ENCODE measurements at regions not wholly inside any gene's neighbourhood (a gene's known extent, or its start where the extent isn't known, plus 50 kb on each side); places are given as distances from the start of the nearest gene placed in this dataset.

- Histone ChIP-seq H2AFZ (ENCODE audit: insufficient read depth, low read length, poor library complexity) (no peak overlapping the region), H3K79me1 (ENCODE audit: low read length) (peaks cover 17% of the 10 kb centered on the region), H3K23ac (ENCODE audit: low read length) (no peak overlapping the region), H4K91ac (ENCODE audit: low read depth, low read length) (no peak overlapping the region), H3K9ac (ENCODE audit: low read length) (no peak overlapping the region), H3K4ac (ENCODE audit: low read depth, low read length) (no peak overlapping the region), H3K36me3 (ENCODE audit: control insufficient read depth in 1 of 2, insufficient read depth in 2 of 2, low read length in 2 of 2) (no peaks in the 10 kb centered on the region), H3K18ac (ENCODE audit: low read length) (no peak overlapping the region), H3K14ac (ENCODE audit: low read length) (no peak overlapping the region), H3K27ac (ENCODE audit: low read depth, low read length) (peak overlapping the region; percentile 35), H4K8ac (ENCODE audit: low read depth, low read length) (no peak overlapping the region), H3K27me3 (ENCODE audit: insufficient read depth, low read length) (no peaks in the 10 kb centered on the region), H2BK12ac (ENCODE audit: low read length) (peak overlapping the region; percentile 94), H3K4me2 (ENCODE audit: low read length) (no peak overlapping the region), H4K12ac (ENCODE audit: low read depth, low read length) (no peak overlapping the region), H2BK5ac (ENCODE audit: low read depth, low read length, poor library complexity) (peak overlapping the region; percentile 32), H2AK5ac (ENCODE audit: low read length) (no peak overlapping the region), H3K4me3 (ENCODE audit: low read depth, low read length) (no peak overlapping the region), H2BK120ac (ENCODE audit: insufficient read depth, low read length, poor library complexity) (no peak overlapping the region), H3K9me3 (ENCODE audit: insufficient read depth, low read depth, low read length) (no peaks in the 10 kb centered on the region), H3K79me2 (ENCODE audit: control insufficient read depth, insufficient read depth, low read length, poor library complexity) (no peaks in the 10 kb centered on the region), H3K4me1 (ENCODE audit: control insufficient read depth in 1 of 2, insufficient read depth in 2 of 2, low read length in 2 of 2) (peaks cover 13 to 25% of the 10 kb centered on the region in 2 experiments)
- WGBS (ENCODE audit: extremely low coverage, insufficient coverage, insufficient read length), result no CpG with 5 or more reads among the region's 4 CpGs
- no peak for DNase-seq
These were observed 227.0 kb upstream of the CTNNB1 start for GRCh38 chr3:40972350-40972749.

- peaks cover 13 to 25% of the 10 kb centered on the region in 2 experiments for H3K4me1 ChIP-seq (ENCODE audit: control insufficient read depth in 1 of 2, insufficient read depth in 2 of 2, low read length in 2 of 2)
- no peak overlapping the region for H3K18ac ChIP-seq (ENCODE audit: low read length)
- H2AFZ ChIP-seq (ENCODE audit: insufficient read depth, low read length, poor library complexity), result no peak overlapping the region
- H3K36me3 ChIP-seq (ENCODE audit: control insufficient read depth in 1 of 2, insufficient read depth in 2 of 2, low read length in 2 of 2), result no peaks in the 10 kb centered on the region
- H4K8ac ChIP-seq (ENCODE audit: low read depth, low read length), result peak overlapping the region; percentile 11
- no peak overlapping the region for H3K14ac ChIP-seq (ENCODE audit: low read length)
- H3K23ac ChIP-seq (ENCODE audit: low read length), result no peak overlapping the region
- no peak for DNase-seq
- H2BK120ac ChIP-seq (ENCODE audit: insufficient read depth, low read length, poor library complexity), result peak overlapping the region; percentile 26
- H3K4me3 ChIP-seq (ENCODE audit: low read depth, low read length), result no peak overlapping the region
- no peaks in the 10 kb centered on the region for H3K9me3 ChIP-seq (ENCODE audit: insufficient read depth, low read depth, low read length)
- no CpG with 5 or more reads among the region's 2 CpGs for WGBS (ENCODE audit: extremely low coverage, insufficient coverage, insufficient read length)
- H4K91ac ChIP-seq (ENCODE audit: low read depth, low read length), result peak overlapping the region; percentile 31
- H4K12ac ChIP-seq (ENCODE audit: low read depth, low read length), result no peak overlapping the region
- no peaks in the 10 kb centered on the region for H3K79me2 ChIP-seq (ENCODE audit: control insufficient read depth, insufficient read depth, low read length, poor library complexity)
- no peaks in the 10 kb centered on the region for H3K27me3 ChIP-seq (ENCODE audit: insufficient read depth, low read length)
- H2BK5ac ChIP-seq (ENCODE audit: low read depth, low read length, poor library complexity), result no peak overlapping the region
- H2BK12ac ChIP-seq (ENCODE audit: low read length), result peak overlapping the region; percentile 69
- H3K4me2 ChIP-seq (ENCODE audit: low read length), result no peak overlapping the region
- H2AK5ac ChIP-seq (ENCODE audit: low read length), result peak overlapping the region; percentile 56
- H3K9ac ChIP-seq (ENCODE audit: low read length), result no peak overlapping the region
- H3K4ac ChIP-seq (ENCODE audit: low read depth, low read length), result no peak overlapping the region
- H3K27ac ChIP-seq (ENCODE audit: low read depth, low read length), result no peak overlapping the region
- H3K79me1 ChIP-seq (ENCODE audit: low read length), result peaks cover 17% of the 10 kb centered on the region
These were observed 226.2 kb upstream of the CTNNB1 start for GRCh38 chr3:40973141-40973540.

- Histone ChIP-seq H2AFZ (ENCODE audit: insufficient read depth, low read length, poor library complexity) (no peak overlapping the region), H3K4ac (ENCODE audit: low read depth, low read length) (no peak overlapping the region), H3K27ac (ENCODE audit: low read depth, low read length) (no peak overlapping the region), H3K18ac (ENCODE audit: low read length) (no peak overlapping the region), H3K4me1 (ENCODE audit: control insufficient read depth in 1 of 2, insufficient read depth in 2 of 2, low read length in 2 of 2) (peaks cover 11 to 21% of the 10 kb centered on the region in 2 experiments), H3K4me3 (ENCODE audit: low read depth, low read length) (no peak overlapping the region), H3K4me2 (ENCODE audit: low read length) (no peak overlapping the region), H2AK5ac (ENCODE audit: low read length) (no peak overlapping the region), H2BK5ac (ENCODE audit: low read depth, low read length, poor library complexity) (no peak overlapping the region), H2BK12ac (ENCODE audit: low read length) (no peak overlapping the region), H2BK120ac (ENCODE audit: insufficient read depth, low read length, poor library complexity) (no peak overlapping the region), H3K27me3 (ENCODE audit: insufficient read depth, low read length) (no peaks in the 10 kb centered on the region), H4K12ac (ENCODE audit: low read depth, low read length) (no peak overlapping the region), H4K8ac (ENCODE audit: low read depth, low read length) (no peak overlapping the region), H3K14ac (ENCODE audit: low read length) (no peak overlapping the region), H3K9ac (ENCODE audit: low read length) (no peak overlapping the region), H3K9me3 (ENCODE audit: insufficient read depth, low read depth, low read length) (no peaks in the 10 kb centered on the region), H3K79me2 (ENCODE audit: control insufficient read depth, insufficient read depth, low read length, poor library complexity) (no peaks in the 10 kb centered on the region), H3K36me3 (ENCODE audit: control insufficient read depth in 1 of 2, insufficient read depth in 2 of 2, low read length in 2 of 2) (no peaks in the 10 kb centered on the region), H3K79me1 (ENCODE audit: low read length) (peaks cover 17% of the 10 kb centered on the region), H4K91ac (ENCODE audit: low read depth, low read length) (peak overlapping the region; percentile 4), H3K23ac (ENCODE audit: low read length) (no peak overlapping the region)
- peak in 1 of 2 donors; percentile 26 for DNase-seq
- no CpG with 5 or more reads among the region's 6 CpGs for WGBS (ENCODE audit: extremely low coverage, insufficient coverage, insufficient read length)
These were observed 223.6 kb upstream of the CTNNB1 start for GRCh38 chr3:40975711-40976121.

DNA sequence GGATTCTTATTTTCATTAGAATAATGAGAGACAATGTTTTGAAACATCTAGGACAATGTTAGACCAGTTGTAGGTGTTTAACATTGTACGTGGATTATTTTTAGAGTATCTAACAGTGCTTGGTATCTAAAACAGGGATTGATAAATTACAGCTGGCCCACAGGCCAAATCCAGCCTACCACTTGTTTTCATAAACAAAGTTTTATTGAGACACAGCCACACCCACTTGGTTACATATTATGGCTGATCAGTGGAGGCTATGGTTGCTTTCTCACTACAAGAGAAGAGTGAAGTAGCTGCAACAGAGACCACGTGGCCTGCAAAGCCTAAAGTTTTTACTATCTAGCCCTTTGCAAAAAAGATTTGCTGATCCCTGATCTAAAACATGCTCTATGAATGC, 223.1 kb upstream of the CTNNB1 start:
- Histone ChIP-seq H3K4me3 (ENCODE audit: low read depth, low read length) (no peak overlapping the region), H3K27ac (ENCODE audit: low read depth, low read length) (no peak overlapping the region), H3K18ac (ENCODE audit: low read length) (no peak overlapping the region), H4K91ac (ENCODE audit: low read depth, low read length) (no peak overlapping the region), H3K23ac (ENCODE audit: low read length) (no peak overlapping the region), H3K79me1 (ENCODE audit: low read length) (peaks cover 13% of the 10 kb centered on the region), H3K4me1 (ENCODE audit: control insufficient read depth in 1 of 2, insufficient read depth in 2 of 2, low read length in 2 of 2) (peaks cover 5 to 16% of the 10 kb centered on the region in 2 experiments), H2BK5ac (ENCODE audit: low read depth, low read length, poor library complexity) (no peak overlapping the region), H2BK120ac (ENCODE audit: insufficient read depth, low read length, poor library complexity) (no peak overlapping the region), H3K4me2 (ENCODE audit: low read length) (no peak overlapping the region), H2BK12ac (ENCODE audit: low read length) (no peak overlapping the region), H4K12ac (ENCODE audit: low read depth, low read length) (no peak overlapping the region), H3K14ac (ENCODE audit: low read length) (no peak overlapping the region), H2AFZ (ENCODE audit: insufficient read depth, low read length, poor library complexity) (no peak overlapping the region), H4K8ac (ENCODE audit: low read depth, low read length) (no peak overlapping the region), H2AK5ac (ENCODE audit: low read length) (no peak overlapping the region), H3K9ac (ENCODE audit: low read length) (no peak overlapping the region), H3K9me3 (ENCODE audit: insufficient read depth, low read depth, low read length) (no peaks in the 10 kb centered on the region), H3K4ac (ENCODE audit: low read depth, low read length) (no peak overlapping the region), H3K36me3 (ENCODE audit: control insufficient read depth in 1 of 2, insufficient read depth in 2 of 2, low read length in 2 of 2) (no peaks in the 10 kb centered on the region), H3K27me3 (ENCODE audit: insufficient read depth, low read length) (no peaks in the 10 kb centered on the region), H3K79me2 (ENCODE audit: control insufficient read depth, insufficient read depth, low read length, poor library complexity) (no peaks in the 10 kb centered on the region)
- no peak for DNase-seq
- WGBS (ENCODE audit: extremely low coverage, insufficient coverage, insufficient read length), result no CpG with 5 or more reads among the region's 2 CpGs

Measured in trophoblast cell (in vitro differentiated cells and primary cell).